ENCODE measurements at regions not wholly inside any gene's neighbourhood (a gene's known extent, or its start where the extent isn't known, plus 50 kb on each side); places are given as distances from the start of the nearest gene placed in this dataset.
"Not testable (repeated sequence)": the region's sequence is repeated elsewhere in the genome, so short reads cannot be mapped to it uniquely, and the experiment has no call there.

GRCh38 chr4:148649652-148650331 lies 207.6 kb upstream of the NR3C2 start:
- no peak for DNase-seq (ENCODE audit: low spot score)

- no peak for DNase-seq (ENCODE audit: low spot score)
Measured at GRCh38 chr4:148643851-148644250, 201.6 kb upstream of the NR3C2 start.

- DNase-seq (ENCODE audit: low spot score), result no peak
Measured at GRCh38 chr4:148642907-148643306, 200.7 kb upstream of the NR3C2 start.

- not testable (repeated sequence) for DNase-seq (ENCODE audit: low spot score)
Measured at GRCh38 chr4:148638079-148638478, 195.9 kb upstream of the NR3C2 start.

GRCh38 chr4:148637453-148637852 lies 195.2 kb upstream of the NR3C2 start:
- DNase-seq (ENCODE audit: low spot score), result not testable (repeated sequence)

- no peak for DNase-seq (ENCODE audit: low spot score)
Measured at GRCh38 chr4:148634476-148634875, 192.3 kb upstream of the NR3C2 start.

GRCh38 chr4:148633720-148634119 lies 191.5 kb upstream of the NR3C2 start:
- no peak for DNase-seq (ENCODE audit: low spot score)

- no peak for DNase-seq (ENCODE audit: low spot score)
Measured at GRCh38 chr4:148632476-148632875, 190.3 kb upstream of the NR3C2 start.

GRCh38 chr4:148630051-148630450 lies 187.8 kb upstream of the NR3C2 start:
- no peak for DNase-seq (ENCODE audit: low spot score)

- no peak for DNase-seq (ENCODE audit: low spot score)
Measured at GRCh38 chr4:148618856-148619255, 176.6 kb upstream of the NR3C2 start.

- no peak for DNase-seq (ENCODE audit: low spot score)
Measured at GRCh38 chr4:148608968-148609367, 166.8 kb upstream of the NR3C2 start.

- DNase-seq (ENCODE audit: low spot score), result not testable (repeated sequence)
Measured at GRCh38 chr4:148598418-148599207, 156.4 kb upstream of the NR3C2 start.

- DNase-seq (ENCODE audit: low spot score), result no peak
Measured at GRCh38 chr4:148589182-148589581, 147.0 kb upstream of the NR3C2 start.

GRCh38 chr4:148575577-148575976 lies 133.4 kb upstream of the NR3C2 start:
- no peak for DNase-seq (ENCODE audit: low spot score)

GRCh38 chr4:148574911-148575310 lies 132.7 kb upstream of the NR3C2 start:
- DNase-seq (ENCODE audit: low spot score), result no peak

- no peak for DNase-seq (ENCODE audit: low spot score)
Measured at GRCh38 chr4:148574502-148574901, 132.3 kb upstream of the NR3C2 start.

- DNase-seq (ENCODE audit: low spot score), result no peak
Measured at GRCh38 chr4:148574066-148574465, 131.9 kb upstream of the NR3C2 start.

- no peak for DNase-seq (ENCODE audit: low spot score)
Measured at GRCh38 chr4:148573296-148573695, 131.1 kb upstream of the NR3C2 start.

GRCh38 chr4:148565801-148566200 lies 123.6 kb upstream of the NR3C2 start:
- DNase-seq (ENCODE audit: low spot score), result no peak

GRCh38 chr4:148563684-148564083 lies 121.5 kb upstream of the NR3C2 start:
- no peak for DNase-seq (ENCODE audit: low spot score)

GRCh38 chr4:148561467-148561866 lies 119.3 kb upstream of the NR3C2 start:
- DNase-seq (ENCODE audit: low spot score), result no peak

- no peak for DNase-seq (ENCODE audit: low spot score)
Measured at GRCh38 chr4:148557793-148558192, 115.6 kb upstream of the NR3C2 start.

- no peak for DNase-seq (ENCODE audit: low spot score)
Measured at GRCh38 chr4:148550788-148551187, 108.6 kb upstream of the NR3C2 start.

Measured in HuH-7 (cell line).